ENCODE measurements at regions not wholly inside any gene's neighbourhood (a gene's known extent, or its start where the extent isn't known, plus 50 kb on each side); places are given as distances from the start of the nearest gene placed in this dataset.

GRCh38 chr16:10282367-10282766 lies 100.1 kb upstream of the GRIN2A start (continued):
- TF ChIP-seq CHD7 (IDR thresholded peaks at IDR 0.05; ENCODE audit: insufficient replicate concordance, low read length) (no peak), CHD2 (IDR thresholded peaks at IDR 0.05; ENCODE audit: low read length) (no peak), RNF2 (IDR thresholded peaks at IDR 0.05; ENCODE audit: borderline replicate concordance, low read depth, low read length, missing control alignments, poor library complexity, severe bottlenecking) (no peak), TBP (IDR thresholded peaks at IDR 0.05; ENCODE audit: low read depth, low read length) (no peak), KDM4A (IDR thresholded peaks at IDR 0.05; ENCODE audit: low read depth, low read length, severe bottlenecking) (no peak), JUND (IDR thresholded peaks at IDR 0.05; ENCODE audit: low read length) (no peak), CEBPB (IDR thresholded peaks at IDR 0.05; ENCODE audit: low read depth, low read length) (no peak), SIN3A (conservative IDR thresholded peaks at IDR 0.05 in 1 of 2, IDR thresholded peaks at IDR 0.05 in 1 of 2; ENCODE audit: low read depth in 1 of 2, low read length in 2 of 2) (no peak), SUZ12 (IDR thresholded peaks at IDR 0.05; ENCODE audit: low read length) (no peak), TAF7 (optimal IDR thresholded peaks at IDR 0.05; ENCODE audit: borderline replicate concordance, low read depth, low read length) (no peak), RAD21 (IDR thresholded peaks at IDR 0.05 in 1 of 2, conservative IDR thresholded peaks at IDR 0.05 in 1 of 2; ENCODE audit: low read depth in 2 of 2, low read length in 2 of 2) (no peak)

All from H1 (cell line).